ENCODE measurements at regions not wholly inside any gene's neighbourhood (a gene's known extent, or its start where the extent isn't known, plus 50 kb on each side); places are given as distances from the start of the nearest gene placed in this dataset.
A peak's percentile ranks its signal among the peaks of the same experiment; 100 is the strongest.

DNA sequence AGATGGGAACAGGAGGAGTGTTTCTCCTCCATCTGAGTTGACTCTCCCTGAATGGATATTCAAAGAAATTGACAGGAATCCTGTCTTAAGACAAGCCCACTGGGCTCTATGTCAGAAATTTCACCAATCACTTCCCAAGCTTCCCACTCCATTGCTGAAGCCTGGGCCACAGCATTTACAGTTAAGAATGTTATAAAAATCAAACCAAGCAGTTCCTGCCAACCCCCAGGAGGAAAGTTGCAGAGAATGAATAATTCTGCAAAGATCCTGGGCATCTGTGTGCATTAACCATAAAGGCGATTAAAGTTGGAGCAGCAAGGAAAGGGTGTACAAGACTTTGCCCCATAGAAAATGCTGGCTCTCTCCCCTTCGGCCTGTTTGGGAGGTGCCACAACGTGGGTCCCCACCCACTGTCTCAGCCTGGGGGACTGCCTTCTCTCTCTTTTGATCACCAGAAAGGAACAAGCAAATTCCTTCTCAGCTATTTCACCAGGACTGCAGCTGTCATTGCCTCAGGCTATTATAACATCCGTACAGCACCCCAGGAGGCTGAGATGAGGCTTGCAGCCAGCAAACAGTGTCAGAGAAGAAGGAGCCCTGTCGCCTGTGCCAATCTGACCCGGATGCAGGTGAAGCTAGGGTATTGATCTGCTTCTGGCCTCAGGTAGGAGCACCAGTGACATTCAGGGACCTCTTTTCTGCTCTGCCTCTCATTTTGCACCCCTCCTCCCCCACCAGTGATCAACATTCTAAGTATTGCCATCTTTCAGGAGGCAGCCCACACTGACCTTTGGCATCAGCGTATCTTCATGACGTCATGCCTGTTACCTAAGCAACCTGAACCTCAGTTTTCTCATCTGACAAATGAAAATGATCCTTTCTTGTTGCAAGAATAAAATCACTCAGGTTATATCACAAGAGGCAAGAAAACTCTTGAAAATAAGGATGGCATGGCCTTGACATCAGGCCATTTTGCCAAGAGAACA lies 219.0 kb downstream of the SH3BP4 start:
- DNase-seq = peak; percentile 39

GRCh38 chr2:235171550-235172031 lies 219.8 kb downstream of the SH3BP4 start:
- DNase-seq = no peak

DNA sequence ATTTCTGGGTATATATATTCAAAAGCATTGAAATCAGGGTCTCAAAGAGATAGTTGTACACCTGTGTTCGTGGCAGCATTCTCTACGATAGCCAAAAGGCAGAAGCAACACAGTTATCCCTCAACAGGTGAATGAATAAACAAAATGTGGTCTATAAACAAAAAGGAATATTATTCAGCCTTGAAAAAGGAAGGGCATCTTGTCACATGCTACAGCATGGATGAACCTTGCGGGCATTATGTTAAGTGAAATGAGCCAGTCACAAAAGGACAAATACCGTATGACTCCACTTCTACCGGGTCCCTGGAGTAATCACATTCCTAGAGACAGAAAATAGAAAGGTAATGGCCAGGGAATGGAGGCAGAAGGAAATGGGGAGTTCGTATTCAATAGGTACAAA lies 228.8 kb downstream of the SH3BP4 start:
- DNase-seq = no peak

- DNase-seq = no peak
Measured at GRCh38 chr2:235183786-235184185, 232.0 kb downstream of the SH3BP4 start.

DNA sequence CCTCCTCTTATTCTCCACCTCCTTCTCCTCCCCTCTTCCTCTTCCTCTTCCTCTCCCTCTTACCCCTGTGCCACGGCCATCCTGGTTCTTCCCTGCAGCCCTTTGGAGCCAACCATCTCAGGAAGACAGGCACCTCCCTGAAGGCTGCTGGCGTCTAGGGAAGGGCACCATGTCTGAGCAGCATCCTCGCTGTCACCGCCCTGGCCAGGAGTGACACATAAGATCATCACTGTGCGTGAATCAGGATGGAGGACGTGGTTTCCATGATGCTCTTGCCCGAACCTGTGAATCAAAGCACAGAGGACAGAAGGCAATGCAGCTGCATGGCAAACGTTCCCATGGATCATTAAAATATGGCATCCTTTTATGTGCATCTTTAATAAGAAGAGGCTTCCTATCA lies 236.0 kb downstream of the SH3BP4 start:
- DNase-seq = no peak

DNA sequence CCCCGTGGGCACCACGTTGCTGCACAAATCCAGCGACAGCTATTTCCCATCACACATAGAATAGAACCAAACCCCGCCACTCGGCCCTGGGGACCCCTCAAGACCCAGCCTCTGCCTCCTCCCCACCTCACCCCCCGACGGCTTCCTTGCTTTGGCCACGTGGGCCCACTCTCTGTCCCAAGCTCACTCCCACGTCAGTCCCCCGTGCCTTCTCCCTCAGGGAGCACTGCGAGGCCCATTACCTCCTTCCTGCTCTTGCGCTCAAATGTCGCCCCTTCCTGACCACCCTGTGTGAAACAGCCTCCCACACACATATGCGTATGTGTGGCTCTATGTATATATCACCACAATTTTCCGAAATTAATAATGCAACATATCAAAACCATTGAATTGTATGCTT lies 239.7 kb downstream of the SH3BP4 start:
- DNase-seq = no peak

- no peak for DNase-seq
Measured at GRCh38 chr2:235191978-235192377, 240.2 kb downstream of the SH3BP4 start.

DNA sequence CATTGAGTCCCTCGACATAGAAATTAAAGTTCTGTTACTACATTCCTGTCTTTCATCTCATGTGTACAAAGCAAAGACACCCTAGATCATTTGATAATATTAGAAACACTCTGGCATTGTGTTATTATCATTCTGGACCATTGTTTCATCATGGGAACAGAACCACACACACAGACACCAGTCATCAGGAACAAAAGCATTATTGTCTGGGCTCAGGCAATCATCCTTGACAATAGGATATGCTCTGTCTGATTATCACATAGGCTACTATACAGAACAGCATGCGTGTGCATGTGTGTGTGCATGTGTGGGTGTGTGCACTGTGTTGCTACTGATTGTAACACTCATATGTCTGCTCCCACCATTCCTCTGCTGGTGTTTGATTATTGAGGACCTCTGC lies 242.5 kb downstream of the SH3BP4 start:
- no peak for DNase-seq

DNA sequence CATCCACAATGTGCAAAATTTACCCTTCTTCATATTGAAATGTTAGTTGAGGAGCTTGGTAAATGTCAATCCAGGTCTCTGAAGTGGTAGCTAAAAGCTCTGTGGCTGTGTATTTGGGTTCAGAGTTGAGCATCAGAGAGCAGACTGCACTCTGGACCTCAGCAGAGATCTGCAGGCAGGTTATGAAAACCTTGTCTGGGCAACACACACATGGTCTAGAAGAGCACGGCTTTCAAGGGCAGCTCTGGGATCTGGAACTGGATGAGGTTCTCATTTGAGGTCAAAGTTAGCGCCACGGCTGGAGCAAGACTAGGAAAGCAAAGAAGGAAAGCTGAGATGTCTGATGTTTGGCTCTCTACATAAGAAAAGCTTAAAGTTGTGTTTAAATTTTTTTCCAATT lies 243.0 kb downstream of the SH3BP4 start:
- no peak for DNase-seq

DNA sequence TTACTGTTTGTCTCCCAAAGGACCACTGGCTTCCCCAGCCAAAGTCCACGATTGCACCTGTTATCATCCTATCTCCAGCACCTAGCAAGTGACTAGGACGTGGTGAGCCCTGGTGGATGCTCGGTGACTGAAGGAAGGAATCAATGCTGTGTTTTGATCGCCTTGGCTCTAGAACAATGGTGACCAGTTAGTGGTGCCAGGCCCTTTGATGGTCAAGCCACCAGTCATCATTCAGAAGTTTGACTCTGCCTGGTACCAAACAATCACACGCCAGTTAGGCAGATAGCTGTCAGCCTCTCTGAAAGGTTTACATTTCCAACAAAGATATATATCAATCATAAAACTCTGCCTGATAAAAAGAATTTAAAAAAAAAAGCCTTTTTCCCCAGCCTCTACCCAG lies 244.1 kb downstream of the SH3BP4 start:
- no peak for DNase-seq

DNA sequence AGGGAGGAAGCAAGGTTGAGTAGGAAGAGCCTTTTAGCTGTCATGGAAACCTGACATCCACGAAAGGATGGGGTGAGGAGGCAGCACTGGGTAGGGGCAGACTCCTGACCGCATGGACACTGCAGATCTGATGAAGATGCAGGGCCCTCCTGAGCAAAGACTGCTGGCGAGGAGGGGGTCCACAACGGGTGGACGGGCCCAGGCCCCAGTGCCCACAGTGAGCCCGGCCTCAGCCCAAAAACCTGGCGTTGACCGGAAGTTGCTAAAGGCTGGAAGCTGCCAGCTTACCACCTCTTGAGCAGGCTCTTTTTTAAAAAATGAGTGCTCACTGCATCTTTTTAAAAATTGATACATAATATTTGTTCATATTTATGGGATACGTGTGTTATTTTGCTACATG lies 247.3 kb downstream of the SH3BP4 start:
- DNase-seq = no peak

GRCh38 chr2:235200216-235200615 lies 248.4 kb downstream of the SH3BP4 start:
- DNase-seq = no peak

DNA sequence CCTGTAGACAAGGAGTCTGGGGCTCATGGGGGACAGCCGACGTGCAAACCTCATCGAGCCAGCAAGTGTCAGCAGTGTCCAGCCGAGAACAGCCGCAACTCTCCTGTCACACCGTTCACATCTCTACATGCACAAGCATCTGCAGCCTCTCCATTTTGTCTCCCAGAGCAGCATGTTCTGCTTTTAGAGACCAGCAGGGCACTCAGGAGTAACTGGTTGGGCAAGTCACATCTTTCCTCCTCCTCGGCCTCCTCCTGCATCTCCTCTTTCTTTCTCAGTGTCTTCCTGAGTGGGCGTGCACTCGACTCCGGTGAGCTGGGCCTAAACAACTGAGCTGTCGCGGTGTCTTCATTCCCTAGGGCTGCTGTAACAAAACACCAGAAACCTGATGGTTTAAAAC lies 249.9 kb downstream of the SH3BP4 start:
- DNase-seq = no peak

GRCh38 chr2:235204948-235205347 lies 253.1 kb downstream of the SH3BP4 start:
- DNase-seq = no peak

DNA sequence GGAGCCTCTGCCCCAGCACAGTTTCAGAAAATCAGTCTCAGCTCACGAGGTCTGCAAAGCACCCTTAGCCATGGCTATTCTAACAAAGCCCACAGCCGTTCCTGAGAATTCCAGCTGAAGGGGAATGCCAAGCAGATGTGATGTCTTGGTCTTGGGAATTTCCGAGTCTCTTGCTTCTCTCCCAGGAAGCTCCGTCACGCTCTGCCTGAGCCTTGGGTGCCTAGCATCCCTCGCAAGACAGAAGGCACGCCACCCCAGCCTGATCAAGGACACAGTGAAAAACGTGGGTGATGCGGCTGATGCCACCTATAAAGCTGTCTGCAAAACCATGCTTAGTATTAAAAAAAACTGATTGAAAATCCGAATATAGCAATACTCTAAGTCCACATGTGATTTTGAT lies 254.6 kb downstream of the SH3BP4 start:
- DNase-seq = no peak

- no peak for DNase-seq
Measured at GRCh38 chr2:235206980-235207579, 255.3 kb downstream of the SH3BP4 start.

GRCh38 chr2:235211056-235211455 lies 259.2 kb downstream of the SH3BP4 start:
- DNase-seq = no peak

- no peak for DNase-seq
Measured at GRCh38 chr2:235212501-235213158, 260.8 kb downstream of the SH3BP4 start.

DNA sequence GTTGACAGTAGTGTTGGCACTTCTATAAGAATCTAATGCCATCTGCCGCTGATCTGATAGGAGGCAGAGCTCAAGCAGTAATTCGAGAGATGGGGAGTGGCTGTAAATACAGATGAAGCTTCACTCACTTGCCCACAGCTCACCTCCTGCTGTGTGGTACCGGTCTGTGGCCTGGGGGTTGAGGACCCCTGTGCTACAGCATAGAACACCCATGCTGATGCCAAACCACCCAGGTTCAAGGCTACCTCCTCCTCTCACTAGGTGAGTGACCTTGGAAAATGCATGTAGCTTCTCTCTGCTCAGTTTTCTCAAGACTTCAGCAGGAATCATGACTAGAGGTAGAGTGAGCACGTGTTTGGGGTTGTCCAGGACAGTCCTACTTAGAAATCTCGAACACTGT lies 263.4 kb downstream of the SH3BP4 start:
- DNase-seq = no peak

DNA sequence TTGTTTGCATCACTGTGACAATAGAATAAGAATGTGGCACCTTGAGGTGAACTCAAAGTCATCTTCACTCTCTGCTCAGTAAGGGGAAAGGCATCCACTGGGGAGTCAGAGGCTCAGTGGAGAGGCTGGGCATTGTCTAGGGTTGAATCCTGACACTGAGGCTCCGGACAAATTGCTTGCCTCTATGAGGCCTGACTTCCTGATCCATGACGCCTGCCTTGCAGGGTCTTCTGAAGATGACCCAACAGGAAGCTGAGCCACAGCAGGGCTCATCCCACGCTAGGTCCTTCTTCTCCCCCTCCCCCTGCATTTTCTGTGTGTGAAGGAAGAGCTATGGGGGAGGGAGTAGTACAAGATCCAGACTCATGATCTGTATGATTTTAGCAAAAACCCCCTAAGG lies 265.1 kb downstream of the SH3BP4 start:
- no peak for DNase-seq

DNA sequence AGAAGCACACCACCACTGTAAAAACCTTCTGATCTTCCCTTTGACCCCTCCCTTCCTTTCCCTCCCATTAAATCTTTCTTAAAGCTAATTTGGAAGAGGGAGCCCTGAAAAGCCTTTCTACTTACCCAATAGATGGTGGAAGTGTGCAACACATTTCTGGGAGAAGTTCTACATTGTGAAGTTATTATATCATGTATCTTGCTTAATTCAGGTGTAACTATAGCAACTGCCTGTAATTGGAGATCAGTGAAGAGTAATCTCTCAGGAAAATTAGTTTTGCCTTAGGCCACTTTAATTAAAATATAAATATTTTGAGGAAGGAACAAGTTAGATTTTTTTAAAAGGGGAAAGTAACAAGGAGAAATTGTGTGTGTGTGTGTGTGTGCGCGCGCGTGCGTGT lies 266.0 kb downstream of the SH3BP4 start:
- DNase-seq = no peak

DNA sequence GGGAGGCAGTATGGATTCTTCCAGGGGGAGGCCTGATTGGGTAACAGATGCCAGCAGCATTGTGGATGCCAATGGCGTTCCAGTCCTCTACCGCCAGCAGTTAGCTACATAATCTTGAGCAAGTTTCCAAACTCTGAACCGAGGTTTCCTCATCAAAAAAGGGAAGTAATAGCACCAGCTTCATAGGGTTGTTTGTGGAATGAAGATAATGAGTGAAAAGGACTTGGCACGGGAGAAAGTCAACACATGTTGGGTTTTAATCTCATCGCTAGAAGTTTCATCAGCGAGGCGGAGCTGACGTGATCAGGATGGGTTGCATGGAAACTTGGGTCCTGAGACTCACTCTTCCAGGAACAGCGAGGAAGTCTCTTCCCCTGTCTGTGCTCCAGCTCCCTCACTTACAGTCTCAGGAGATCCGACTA lies 266.7 kb downstream of the SH3BP4 start:
- no peak for DNase-seq

GRCh38 chr2:235219048-235219447 lies 267.2 kb downstream of the SH3BP4 start:
- no peak for DNase-seq

DNA sequence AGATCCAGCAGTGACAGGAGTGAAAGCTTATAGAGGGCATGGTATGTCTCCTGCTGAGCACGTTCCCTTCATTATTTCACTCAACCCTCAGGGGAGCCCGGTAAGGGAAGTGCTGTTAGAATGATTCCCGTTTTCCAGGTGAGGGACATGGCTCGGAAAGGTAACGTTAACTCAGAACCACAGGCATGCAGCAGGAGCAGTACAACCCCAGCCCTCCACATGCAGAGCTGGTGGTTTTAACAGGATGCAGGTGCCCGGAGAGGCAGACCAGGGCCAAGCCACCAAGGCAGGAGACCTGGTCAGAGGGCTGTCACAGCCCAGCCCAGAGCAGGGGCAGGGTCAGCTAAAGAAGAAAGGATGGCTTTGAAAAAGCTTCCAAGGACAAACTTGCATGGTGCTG lies 268.5 kb downstream of the SH3BP4 start:
- DNase-seq = no peak

All from SHP77 treated with DMSO at 0.1 percent for 48 hours (cell line).